ENCODE measurements at regions not wholly inside any gene's neighbourhood (a gene's known extent, or its start where the extent isn't known, plus 50 kb on each side); places are given as distances from the start of the nearest gene placed in this dataset.

DNA sequence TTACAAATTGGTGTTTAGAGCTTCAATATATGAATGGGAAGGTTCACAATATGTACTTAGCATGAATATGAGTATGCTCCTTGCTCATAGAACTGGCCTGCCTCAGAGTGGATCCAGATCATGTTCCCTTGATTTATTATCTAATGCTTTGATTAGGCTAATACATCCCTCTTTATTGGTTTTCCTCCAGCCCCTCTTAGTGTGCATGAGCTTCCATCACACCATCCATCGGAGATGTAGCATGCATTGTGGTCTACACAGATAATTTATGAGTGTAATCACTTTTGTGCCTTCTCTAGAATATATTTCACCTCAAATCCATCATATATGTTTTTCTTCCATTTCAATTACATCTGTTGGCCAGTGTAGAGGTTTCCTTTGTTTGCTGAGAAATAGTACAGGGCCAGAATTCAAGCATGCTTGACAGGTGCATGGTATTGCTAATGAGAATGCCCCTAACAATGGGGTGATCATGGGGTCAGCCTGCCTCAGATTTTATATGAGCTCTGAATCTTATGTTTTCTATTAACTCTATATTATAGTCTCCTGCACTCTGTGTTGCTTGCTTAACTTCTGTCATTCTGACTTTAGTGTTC, 786.4 kb upstream of the ARPP21 start:
- Mint-ChIP-seq H3K9me3 (peaks cover 4% of the 10 kb centered on the region), H3K4me3 (no peak overlapping the region), H3K27me3 (no peaks in the 10 kb centered on the region), H3K4me1 (no peaks in the 10 kb centered on the region), H3K36me3 (no peaks in the 10 kb centered on the region), H3K27ac (no peak overlapping the region)

DNA sequence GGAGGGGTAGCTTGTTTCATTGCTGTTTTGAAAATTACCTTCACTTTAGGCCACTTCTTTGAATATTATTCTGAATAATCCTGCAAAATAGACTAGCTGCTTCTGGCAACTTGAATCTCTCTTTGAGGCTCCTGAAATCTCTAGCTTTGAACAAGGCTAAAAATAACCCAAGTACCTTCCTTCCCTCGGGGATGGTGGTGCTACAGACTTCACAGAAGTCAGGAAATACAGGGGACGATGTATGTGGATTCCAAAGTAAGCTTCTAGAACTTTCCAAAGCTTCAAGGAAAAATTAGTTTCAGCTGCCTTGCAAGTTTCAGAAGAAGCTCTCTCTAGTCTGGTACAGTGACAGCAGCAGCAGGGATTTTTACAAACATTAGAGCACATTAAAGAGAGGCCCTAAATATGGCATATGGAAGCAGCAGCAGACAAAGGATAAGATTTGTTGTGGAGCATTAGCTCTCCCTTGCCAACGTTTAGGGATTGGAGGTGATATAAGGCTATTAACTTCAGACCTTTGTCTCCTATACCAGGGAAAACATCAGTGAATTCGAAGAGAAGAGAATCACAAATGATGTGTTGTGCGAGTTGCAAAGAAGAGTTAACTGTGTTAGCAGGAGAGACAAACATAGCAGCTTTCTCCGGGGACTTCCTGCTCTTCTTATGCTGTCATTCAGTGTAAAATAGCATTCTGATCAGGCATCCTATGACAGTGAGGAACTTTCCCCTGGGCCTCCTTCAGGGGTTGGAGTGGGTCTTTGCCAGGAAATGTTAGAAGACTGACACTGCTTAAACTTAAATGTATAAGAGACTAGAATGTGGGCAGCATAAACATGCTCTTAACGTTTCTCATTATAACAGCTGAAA, 783.0 kb upstream of the ARPP21 start:
- H3K36me3 Mint-ChIP-seq = no peaks in the 10 kb centered on the region
- H3K4me1 Mint-ChIP-seq = no peaks in the 10 kb centered on the region
- no peak overlapping the region for H3K27ac Mint-ChIP-seq
- peaks cover 4% of the 10 kb centered on the region for H3K9me3 Mint-ChIP-seq
- no peak overlapping the region for H3K4me3 Mint-ChIP-seq
- no peaks in the 10 kb centered on the region for H3K27me3 Mint-ChIP-seq

DNA sequence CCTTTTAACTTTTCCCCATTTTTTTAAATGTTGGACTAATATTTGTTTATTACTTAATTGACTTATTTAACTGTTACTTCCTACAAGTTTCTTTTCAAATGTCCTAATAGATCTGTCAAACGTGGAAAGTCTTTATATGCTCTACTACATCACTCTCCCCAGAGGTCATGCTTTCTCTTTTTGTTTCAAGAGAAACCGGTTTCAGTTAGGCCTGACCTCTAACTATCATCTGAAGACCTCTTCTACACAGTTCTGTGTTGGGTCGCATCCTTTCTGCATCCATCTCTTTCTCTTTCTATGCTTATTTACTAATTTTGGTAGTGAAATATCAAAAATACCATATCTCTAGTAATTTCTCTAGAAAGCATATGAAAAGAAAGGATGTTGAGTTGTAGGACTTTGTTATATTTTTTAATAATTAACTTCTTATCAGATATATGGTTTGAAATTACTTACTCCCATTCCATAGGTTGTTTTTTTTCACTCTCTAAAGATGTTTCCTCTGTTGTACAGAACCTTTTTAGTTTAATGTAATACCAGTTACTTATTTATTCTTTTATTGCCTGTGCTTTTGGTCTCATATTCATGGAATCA, 781.2 kb upstream of the ARPP21 start:
- Mint-ChIP-seq H3K36me3 (no peaks in the 10 kb centered on the region), H3K4me3 (no peak overlapping the region), H3K9me3 (peaks cover 4% of the 10 kb centered on the region), H3K27me3 (no peaks in the 10 kb centered on the region), H3K4me1 (no peaks in the 10 kb centered on the region), H3K27ac (no peak overlapping the region)

DNA sequence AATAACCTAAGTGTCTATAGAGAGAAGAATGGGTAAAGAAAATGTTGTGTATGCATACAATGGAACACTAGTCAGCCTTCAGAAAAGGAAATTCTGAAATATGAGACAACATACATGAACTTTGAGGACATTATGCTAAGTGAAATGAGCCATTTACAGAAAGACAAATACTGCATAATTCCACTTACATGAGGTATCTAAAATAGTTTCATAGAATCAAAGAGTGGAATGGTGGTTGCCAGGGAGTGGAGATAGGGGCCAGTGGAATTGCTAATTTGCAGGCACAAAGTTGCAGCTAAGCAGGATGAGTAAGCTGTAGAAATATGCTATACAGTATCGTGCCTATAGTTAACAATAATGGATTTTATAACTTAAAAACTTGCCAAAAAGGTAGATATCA, 779.6 kb upstream of the ARPP21 start:
- H3K9me3 Mint-ChIP-seq = no peaks in the 10 kb centered on the region
- no peak overlapping the region for H3K4me3 Mint-ChIP-seq
- no peak overlapping the region for H3K27ac Mint-ChIP-seq
- no peaks in the 10 kb centered on the region for H3K27me3 Mint-ChIP-seq
- no peaks in the 10 kb centered on the region for H3K36me3 Mint-ChIP-seq
- H3K4me1 Mint-ChIP-seq = no peaks in the 10 kb centered on the region

DNA sequence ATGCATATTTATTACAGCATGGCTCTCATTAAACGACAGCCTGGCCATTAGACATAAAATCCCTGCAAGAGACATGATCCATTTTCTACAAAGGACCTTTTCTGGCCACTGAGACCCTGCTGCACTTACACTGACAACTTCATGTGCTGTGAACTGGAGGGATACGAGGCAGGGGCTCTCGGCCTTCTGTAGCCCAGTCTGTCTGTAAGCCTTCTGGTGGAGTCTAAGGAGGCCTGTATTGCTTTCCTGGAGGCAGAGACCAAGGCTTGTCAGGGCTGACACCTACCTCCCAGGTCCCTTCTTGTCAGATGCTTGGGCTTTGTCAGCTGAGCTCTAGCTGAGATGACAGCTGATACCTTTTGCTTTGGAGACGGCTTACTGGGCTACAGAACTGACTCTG, 776.9 kb upstream of the ARPP21 start:
- Mint-ChIP-seq H3K27ac (no peak overlapping the region), H3K4me1 (no peaks in the 10 kb centered on the region), H3K4me3 (no peak overlapping the region), H3K9me3 (no peaks in the 10 kb centered on the region), H3K36me3 (no peaks in the 10 kb centered on the region), H3K27me3 (no peaks in the 10 kb centered on the region)

DNA sequence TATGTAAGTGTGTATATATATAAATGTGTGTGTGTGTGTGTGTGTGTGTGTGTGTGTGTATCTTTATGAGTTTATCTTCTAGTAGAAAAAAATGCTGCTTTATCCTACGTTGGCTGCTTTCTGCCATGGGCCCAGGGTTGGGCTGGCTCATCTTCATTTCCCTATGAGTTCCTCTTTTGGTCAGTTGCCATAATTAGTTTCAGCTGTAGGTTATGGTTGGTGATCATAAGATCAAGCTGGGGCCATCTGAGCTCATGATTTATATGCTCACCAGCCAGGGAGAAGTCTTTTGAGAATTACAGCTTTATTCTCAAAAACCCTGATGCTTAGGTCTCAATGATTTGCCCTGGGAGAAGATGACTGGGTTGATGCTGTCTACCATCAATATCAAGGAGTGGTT, 775.8 kb upstream of the ARPP21 start:
- peaks cover 4% of the 10 kb centered on the region for H3K9me3 Mint-ChIP-seq
- no peaks in the 10 kb centered on the region for H3K4me1 Mint-ChIP-seq
- H3K27me3 Mint-ChIP-seq = no peaks in the 10 kb centered on the region
- H3K27ac Mint-ChIP-seq = no peak overlapping the region
- H3K36me3 Mint-ChIP-seq = no peaks in the 10 kb centered on the region
- H3K4me3 Mint-ChIP-seq = no peak overlapping the region

DNA sequence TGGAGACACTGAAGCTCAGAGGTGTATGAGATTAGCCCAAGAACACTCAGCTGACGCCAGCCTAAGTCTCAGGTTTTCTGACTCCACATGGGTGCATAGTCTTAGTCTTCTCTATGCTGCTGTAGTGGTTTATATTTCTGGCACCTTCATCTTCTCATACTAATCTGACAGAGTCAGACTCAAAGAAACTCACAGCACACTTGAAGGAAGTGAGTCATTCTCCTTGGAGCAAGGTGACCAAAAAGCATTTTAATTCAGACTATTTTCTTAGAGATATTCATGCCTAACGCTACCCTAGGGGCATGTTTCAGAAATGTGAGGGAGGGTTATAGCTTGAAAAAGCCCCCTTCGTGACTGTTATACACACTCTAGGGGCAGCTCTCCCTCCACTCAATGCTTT, 775.3 kb upstream of the ARPP21 start:
- no peaks in the 10 kb centered on the region for H3K27me3 Mint-ChIP-seq
- no peak overlapping the region for H3K4me3 Mint-ChIP-seq
- no peaks in the 10 kb centered on the region for H3K4me1 Mint-ChIP-seq
- peaks cover 6% of the 10 kb centered on the region for H3K9me3 Mint-ChIP-seq
- H3K27ac Mint-ChIP-seq = no peak overlapping the region
- H3K36me3 Mint-ChIP-seq = no peaks in the 10 kb centered on the region

DNA sequence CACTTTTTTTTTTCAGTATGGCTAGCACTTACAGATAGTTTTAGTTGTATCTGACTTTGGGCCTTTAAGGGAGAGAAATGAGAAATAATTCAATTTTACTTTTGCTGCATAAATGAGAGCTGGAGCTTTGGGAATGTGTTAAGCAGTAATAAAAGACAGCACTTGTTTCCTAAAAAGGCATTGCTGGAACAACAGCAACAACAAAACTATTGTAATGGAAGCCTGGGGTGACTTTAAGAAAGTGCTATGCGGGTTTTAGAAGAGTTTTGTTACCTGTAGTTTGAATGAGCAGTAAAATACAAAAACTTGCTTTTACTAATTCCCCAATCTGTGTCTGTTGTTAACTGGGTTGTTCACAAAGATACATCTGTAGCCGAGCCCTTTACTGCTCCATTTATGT, 774.0 kb upstream of the ARPP21 start:
- H3K27ac Mint-ChIP-seq = no peak overlapping the region
- no peaks in the 10 kb centered on the region for H3K4me1 Mint-ChIP-seq
- H3K9me3 Mint-ChIP-seq = peaks cover 6% of the 10 kb centered on the region
- H3K4me3 Mint-ChIP-seq = no peak overlapping the region
- H3K27me3 Mint-ChIP-seq = no peaks in the 10 kb centered on the region
- H3K36me3 Mint-ChIP-seq = no peaks in the 10 kb centered on the region

DNA sequence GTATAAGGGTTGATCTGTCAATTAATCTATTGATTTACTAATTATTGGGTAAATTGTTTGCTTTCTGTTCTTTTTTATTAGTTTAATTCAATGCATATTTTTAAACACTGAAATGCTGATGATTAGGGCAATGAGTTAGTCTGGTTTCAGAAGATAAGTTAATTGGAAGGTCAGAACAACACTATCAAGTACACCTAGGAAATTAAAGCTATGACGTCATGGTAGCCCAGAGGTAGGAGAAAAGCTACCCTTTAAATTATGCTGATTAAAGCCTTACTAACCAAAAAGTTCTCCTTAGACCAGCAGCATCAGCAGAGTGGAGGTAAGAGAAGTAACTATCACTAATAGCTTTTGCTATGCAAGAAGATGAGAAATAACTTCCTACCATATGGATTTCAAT, 770.4 kb upstream of the ARPP21 start:
- no peaks in the 10 kb centered on the region for H3K36me3 Mint-ChIP-seq
- no peaks in the 10 kb centered on the region for H3K4me1 Mint-ChIP-seq
- H3K27ac Mint-ChIP-seq = no peak overlapping the region
- no peak overlapping the region for H3K4me3 Mint-ChIP-seq
- H3K9me3 Mint-ChIP-seq = peaks cover 10% of the 10 kb centered on the region
- no peaks in the 10 kb centered on the region for H3K27me3 Mint-ChIP-seq

DNA sequence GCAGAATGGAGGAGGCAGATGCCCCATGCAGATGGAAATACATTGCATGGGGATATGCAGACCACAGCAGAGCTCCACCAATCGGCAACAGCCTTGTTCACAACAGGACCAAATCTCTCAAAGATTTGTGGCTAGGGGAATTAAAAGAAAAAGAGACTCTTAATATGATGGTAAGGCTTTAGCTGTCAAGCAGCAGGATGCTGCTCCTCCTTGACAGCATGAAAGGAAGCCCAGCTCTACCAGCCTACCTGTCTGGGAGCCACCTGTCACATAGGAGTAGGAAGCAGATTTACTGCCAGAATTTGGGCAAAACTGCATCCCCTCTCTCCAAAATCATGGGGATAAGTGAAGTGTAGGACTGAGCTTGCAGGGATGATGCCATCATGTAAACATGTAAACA, 769.6 kb upstream of the ARPP21 start:
- Mint-ChIP-seq H3K27ac (no peak overlapping the region), H3K4me3 (no peak overlapping the region), H3K36me3 (no peaks in the 10 kb centered on the region), H3K4me1 (no peaks in the 10 kb centered on the region), H3K9me3 (peaks cover 10% of the 10 kb centered on the region), H3K27me3 (no peaks in the 10 kb centered on the region)

DNA sequence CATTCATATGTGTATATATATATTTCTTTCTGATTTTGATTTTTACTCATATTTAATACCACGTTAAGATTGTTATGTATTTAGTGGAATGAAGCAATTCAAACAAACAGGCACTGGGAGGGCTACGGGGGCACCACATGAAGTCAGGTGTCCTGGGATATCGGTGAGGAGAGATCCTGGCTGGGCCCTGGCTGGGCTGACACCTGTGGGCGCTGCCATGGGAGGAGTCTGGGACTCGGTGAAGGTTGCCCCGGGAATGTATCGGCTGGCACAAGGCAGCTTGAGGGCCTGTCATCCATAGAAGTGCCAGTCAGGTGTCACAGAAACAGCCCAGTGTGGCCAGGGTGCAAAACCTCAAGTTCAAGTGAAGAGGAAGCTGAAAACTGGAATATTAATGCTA, 766.9 kb upstream of the ARPP21 start:
- no peaks in the 10 kb centered on the region for H3K4me1 Mint-ChIP-seq
- no peaks in the 10 kb centered on the region for H3K27me3 Mint-ChIP-seq
- H3K27ac Mint-ChIP-seq = no peak overlapping the region
- no peaks in the 10 kb centered on the region for H3K36me3 Mint-ChIP-seq
- H3K9me3 Mint-ChIP-seq = peaks cover 10% of the 10 kb centered on the region
- no peak overlapping the region for H3K4me3 Mint-ChIP-seq

DNA sequence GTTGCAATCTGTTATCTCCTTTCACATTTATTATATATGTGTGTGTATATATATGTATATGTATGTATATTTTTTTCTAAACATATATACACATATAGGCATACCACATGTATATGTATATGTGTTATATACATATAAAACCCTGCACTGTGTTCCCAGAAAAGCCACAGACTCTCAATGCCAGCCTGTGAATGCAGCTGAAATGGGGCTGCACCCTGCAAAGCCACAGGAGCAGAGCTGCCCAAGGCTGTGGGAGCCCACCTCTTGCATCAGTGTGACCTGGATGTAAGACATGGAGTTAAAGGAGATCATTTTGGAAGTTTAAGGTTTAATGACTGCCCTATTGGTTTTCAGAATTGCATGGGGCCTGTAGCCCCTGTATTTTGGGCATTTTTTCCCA, 762.3 kb upstream of the ARPP21 start:
- Mint-ChIP-seq H3K9me3 (no peaks in the 10 kb centered on the region), H3K27ac (no peak overlapping the region), H3K36me3 (no peaks in the 10 kb centered on the region)

DNA sequence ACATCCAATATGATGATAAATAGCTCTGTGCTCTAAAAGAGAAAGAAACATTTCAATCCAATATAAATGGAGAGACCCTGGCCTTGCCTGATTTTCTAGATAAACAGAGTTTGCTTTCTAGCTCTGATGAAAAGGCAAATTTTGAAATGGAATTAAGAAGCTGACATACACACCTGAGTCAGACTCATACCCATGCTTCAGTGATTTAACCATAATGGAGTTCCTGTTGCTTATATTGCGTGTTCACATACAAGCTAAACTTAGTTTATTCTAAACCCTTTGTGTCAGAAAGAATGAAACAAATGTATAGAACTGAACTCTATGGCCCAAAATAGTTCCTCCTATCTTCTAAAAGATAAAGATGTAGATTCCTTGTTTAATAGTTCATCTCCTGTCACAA, 760.8 kb upstream of the ARPP21 start:
- no peaks in the 10 kb centered on the region for H3K27me3 Mint-ChIP-seq
- H3K4me1 Mint-ChIP-seq = no peaks in the 10 kb centered on the region
- H3K4me3 Mint-ChIP-seq = no peak overlapping the region
- H3K9me3 Mint-ChIP-seq = no peaks in the 10 kb centered on the region
- no peaks in the 10 kb centered on the region for H3K36me3 Mint-ChIP-seq
- no peak overlapping the region for H3K27ac Mint-ChIP-seq

More for the DNA sequence above, 762.3 kb upstream of the ARPP21 start:
- Mint-ChIP-seq H3K27me3 (no peaks in the 10 kb centered on the region), H3K4me3 (no peak overlapping the region), H3K4me1 (no peaks in the 10 kb centered on the region)

DNA sequence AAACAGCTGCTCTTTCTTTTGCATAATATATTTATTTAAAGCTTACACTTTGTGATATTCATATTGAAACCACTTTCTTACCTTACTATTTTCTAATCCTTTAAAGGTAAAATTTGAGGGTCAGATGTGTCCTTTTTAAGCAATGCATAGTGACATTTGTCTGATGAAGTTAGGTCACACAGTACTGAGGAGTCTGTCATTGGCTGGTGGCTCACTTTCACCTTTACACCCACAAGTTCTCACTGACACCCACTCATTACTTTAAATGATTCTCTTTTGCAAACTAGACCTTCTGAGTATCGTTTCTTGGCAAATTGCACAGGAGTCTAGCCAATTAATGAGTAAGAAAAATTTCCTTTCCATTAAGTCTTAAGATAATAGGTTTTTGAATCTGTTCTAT, 758.3 kb upstream of the ARPP21 start:
- Mint-ChIP-seq H3K9me3 (no peaks in the 10 kb centered on the region), H3K36me3 (no peaks in the 10 kb centered on the region), H3K27me3 (no peaks in the 10 kb centered on the region), H3K4me1 (no peaks in the 10 kb centered on the region), H3K4me3 (no peak overlapping the region), H3K27ac (no peak overlapping the region)

DNA sequence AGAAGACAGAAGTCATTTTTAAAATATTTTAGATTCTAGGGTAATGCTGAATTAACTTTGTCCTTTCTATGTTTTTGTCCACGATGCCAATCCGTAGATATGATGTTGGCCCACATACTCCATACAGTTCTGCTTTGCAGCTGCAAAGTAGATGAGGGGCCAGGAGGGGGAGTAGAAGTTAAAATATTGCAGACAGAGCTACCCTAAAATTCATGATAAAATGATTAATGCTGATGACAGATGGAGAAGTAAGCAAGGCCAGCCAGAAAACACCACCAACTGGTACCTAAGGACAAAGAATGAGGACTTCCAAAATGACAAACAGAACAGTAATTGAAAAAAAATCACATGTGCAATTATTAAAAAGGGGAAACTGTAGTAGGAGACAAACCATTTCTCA, 756.6 kb upstream of the ARPP21 start:
- Mint-ChIP-seq H3K4me3 (no peak overlapping the region), H3K4me1 (no peaks in the 10 kb centered on the region), H3K36me3 (no peaks in the 10 kb centered on the region), H3K9me3 (no peaks in the 10 kb centered on the region), H3K27me3 (no peaks in the 10 kb centered on the region), H3K27ac (no peak overlapping the region)

DNA sequence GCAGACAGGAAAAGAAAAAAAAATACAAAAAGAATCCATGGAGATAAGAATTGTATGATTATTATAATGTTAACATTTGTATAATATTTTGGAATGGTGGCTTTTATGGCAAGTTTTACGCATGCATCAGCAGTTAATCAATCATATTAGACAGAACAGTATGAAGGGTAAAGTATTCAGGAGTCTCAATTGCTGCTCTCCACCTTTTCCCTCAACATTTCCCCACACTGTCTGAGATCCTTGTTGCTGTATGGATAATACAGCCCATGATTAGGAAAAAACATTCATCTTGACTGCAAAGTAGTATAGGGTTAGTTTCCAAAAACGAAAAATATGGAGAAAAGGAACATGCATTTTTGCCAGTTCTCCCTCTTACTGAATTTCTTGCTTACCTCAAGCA, 755.3 kb upstream of the ARPP21 start:
- Mint-ChIP-seq H3K4me1 (no peaks in the 10 kb centered on the region), H3K27ac (no peak overlapping the region), H3K27me3 (no peaks in the 10 kb centered on the region), H3K4me3 (no peak overlapping the region), H3K36me3 (no peaks in the 10 kb centered on the region), H3K9me3 (no peaks in the 10 kb centered on the region)

All from activated naive CD4-positive, alpha-beta T cell treated with anti-CD3 and anti-CD28 coated beads, Interleukin-2, amount 50 U/mL, for 24 hours (primary cell).